ENCODE measurements at regions not wholly inside any gene's neighbourhood (a gene's known extent, or its start where the extent isn't known, plus 50 kb on each side); places are given as distances from the start of the nearest gene placed in this dataset.

DNA sequence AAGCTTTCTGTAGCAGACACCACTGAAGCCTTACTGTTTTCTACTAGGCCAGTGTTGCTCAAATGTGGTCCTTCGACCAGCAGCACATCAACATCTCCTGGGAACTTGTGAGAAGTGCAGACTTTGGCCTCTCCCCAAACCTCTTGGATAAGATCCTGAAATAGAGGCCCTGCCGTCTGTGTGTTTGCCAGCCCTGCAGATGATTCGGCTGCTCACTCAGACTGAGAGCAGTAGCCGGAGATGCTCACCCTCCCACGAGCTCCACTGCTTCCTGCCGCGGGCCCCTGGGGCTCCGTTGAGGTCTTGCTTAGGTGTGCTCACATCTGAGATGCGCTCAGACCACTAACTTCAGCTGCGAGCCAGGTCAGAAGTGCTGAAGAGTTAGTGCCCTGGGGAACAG, 129.5 kb upstream of the SSTR4 start:
- H3K36me3 ChIP-seq (replicated peaks), result no peaks in the 10 kb centered on the region
- no peak for DNase-seq
- no peaks in the 10 kb centered on the region for H3K27me3 ChIP-seq (replicated peaks)
- in situ Hi-C loops (cut with HindIII; ENCODE audit: low pct_ligation_motif_present, low sequenced_read_pairs), result no loop called here
- H3K4me3 ChIP-seq (ENCODE audit: low read depth, low read length), result no peak overlapping the region
- TF ChIP-seq, protein P1, sequence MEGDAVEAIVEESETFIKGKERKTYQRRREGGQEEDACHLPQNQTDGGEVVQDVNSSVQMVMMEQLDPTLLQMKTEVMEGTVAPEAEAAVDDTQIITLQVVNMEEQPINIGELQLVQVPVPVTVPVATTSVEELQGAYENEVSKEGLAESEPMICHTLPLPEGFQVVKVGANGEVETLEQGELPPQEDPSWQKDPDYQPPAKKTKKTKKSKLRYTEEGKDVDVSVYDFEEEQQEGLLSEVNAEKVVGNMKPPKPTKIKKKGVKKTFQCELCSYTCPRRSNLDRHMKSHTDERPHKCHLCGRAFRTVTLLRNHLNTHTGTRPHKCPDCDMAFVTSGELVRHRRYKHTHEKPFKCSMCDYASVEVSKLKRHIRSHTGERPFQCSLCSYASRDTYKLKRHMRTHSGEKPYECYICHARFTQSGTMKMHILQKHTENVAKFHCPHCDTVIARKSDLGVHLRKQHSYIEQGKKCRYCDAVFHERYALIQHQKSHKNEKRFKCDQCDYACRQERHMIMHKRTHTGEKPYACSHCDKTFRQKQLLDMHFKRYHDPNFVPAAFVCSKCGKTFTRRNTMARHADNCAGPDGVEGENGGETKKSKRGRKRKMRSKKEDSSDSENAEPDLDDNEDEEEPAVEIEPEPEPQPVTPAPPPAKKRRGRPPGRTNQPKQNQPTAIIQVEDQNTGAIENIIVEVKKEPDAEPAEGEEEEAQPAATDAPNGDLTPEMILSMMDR (IDR thresholded peaks at IDR 0.05; ENCODE audit: low read depth, low read length, missing control alignments), result no peak
- H3K27ac ChIP-seq, result no peak overlapping the region

DNA sequence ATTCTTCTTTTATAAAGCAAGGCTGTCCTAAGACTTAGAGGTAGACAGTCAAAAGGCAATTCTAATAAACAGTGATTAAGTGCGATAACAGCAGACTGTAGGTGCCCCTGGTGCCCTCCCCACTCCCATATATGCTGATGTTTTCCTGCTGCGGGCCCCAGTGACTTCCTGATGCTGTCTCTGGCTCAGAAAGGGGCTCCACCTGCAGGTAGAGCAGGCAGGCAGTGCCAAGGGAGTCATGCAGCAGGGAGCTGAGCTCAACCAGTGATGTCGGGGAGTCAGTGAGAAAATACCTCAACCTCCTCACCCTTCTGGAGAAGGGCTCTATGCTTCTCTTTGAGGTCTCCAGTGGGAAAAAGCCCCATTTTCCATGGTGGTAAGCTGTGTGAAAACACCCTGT, 126.7 kb upstream of the SSTR4 start:
- H3K4me3 ChIP-seq (ENCODE audit: low read depth, low read length), result no peak overlapping the region
- no peaks in the 10 kb centered on the region for H3K36me3 ChIP-seq (replicated peaks)
- TF ChIP-seq, protein P1 (IDR thresholded peaks at IDR 0.05; ENCODE audit: low read depth, low read length, missing control alignments), result no peak
- no peaks in the 10 kb centered on the region for H3K27me3 ChIP-seq (replicated peaks)
- no peak for DNase-seq
- H3K27ac ChIP-seq, result no peak overlapping the region
- in situ Hi-C loops (cut with HindIII; ENCODE audit: low pct_ligation_motif_present, low sequenced_read_pairs), result no loop called here

DNA sequence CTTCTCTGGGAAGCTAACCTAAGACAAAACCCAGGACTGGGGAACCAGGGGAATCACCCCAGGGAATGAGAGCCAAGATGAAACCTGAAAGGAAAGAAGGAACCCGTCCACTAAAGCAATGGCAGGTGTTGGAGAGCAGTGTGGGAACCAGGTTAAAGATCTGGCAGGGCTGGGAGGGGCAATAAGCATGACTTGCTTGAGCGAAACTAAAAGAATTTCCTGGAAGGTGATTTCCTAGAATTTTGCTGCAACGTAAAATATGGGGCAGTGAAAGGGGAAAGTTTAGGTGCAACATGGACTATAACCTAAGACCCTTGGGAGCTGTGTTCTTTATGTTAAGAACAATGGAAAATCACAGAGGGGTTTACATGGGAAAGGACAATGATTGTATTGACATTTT, 126.2 kb upstream of the SSTR4 start:
- DNase-seq, result no peak
- Histone ChIP-seq H3K36me3 (replicated peaks) (no peaks in the 10 kb centered on the region), H3K4me3 (ENCODE audit: low read depth, low read length) (no peak overlapping the region), H3K27me3 (replicated peaks) (no peaks in the 10 kb centered on the region), H3K27ac (no peak overlapping the region)
- in situ Hi-C loops (cut with HindIII; ENCODE audit: low pct_ligation_motif_present, low sequenced_read_pairs), result no loop called here
- TF ChIP-seq, protein P1 (IDR thresholded peaks at IDR 0.05; ENCODE audit: low read depth, low read length, missing control alignments), result no peak

DNA sequence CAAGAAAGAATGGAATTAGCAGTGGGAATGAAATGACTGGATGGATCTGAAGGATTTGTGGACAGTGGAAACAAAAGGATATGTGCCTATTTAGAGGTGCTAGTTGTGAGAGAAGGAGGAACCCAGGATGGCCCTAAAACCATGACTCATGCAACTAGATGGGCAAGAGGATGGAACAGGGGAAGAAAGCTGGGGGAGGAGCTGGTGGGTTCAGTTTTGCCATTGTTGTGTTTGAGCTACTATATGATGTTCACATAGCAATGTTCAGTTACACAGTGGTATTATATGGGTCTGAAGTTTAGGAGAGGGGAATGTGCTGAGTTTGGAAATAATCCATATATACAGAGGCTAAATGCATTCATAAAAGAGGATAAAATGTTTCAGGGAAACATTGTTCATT, 125.7 kb upstream of the SSTR4 start:
- TF ChIP-seq, protein P1 (IDR thresholded peaks at IDR 0.05; ENCODE audit: low read depth, low read length, missing control alignments), result no peak
- no peaks in the 10 kb centered on the region for H3K36me3 ChIP-seq (replicated peaks)
- in situ Hi-C loops (cut with HindIII; ENCODE audit: low pct_ligation_motif_present, low sequenced_read_pairs), result no loop called here
- H3K27ac ChIP-seq, result no peak overlapping the region
- DNase-seq, result no peak
- no peaks in the 10 kb centered on the region for H3K27me3 ChIP-seq (replicated peaks)
- no peak overlapping the region for H3K4me3 ChIP-seq (ENCODE audit: low read depth, low read length)

DNA sequence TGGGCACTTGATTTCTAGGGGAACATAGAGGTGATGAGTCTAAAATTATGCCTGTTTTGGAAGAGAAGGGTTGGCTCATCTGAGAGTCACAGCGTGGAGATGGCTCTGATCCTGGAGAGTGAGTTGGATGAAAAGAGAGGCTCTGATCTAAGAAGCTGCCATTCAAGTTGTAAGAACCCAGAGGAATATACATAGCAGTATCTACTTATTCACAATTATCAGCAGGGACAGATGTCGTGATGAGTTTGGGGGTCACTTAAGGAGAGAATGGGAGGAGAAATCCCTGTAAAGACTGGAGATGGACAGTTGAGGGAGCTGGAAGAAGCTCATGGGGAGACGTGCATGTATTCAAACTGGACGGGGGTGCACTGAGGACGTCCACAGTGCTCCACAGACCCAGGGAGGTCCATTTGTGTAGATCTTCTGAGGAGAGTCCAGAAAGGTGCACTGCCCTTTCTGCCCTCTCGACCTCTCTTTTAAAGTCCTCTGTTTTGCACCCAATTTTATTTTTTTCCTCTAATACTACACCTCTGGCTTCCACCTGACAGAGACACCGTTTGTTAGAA, 124.7 kb upstream of the SSTR4 start:
- H3K27me3 ChIP-seq (replicated peaks), result no peaks in the 10 kb centered on the region
- no peak overlapping the region for H3K4me3 ChIP-seq (ENCODE audit: low read depth, low read length)
- H3K36me3 ChIP-seq (replicated peaks), result no peaks in the 10 kb centered on the region
- in situ Hi-C loops (cut with HindIII; ENCODE audit: low pct_ligation_motif_present, low sequenced_read_pairs), result no loop called here
- DNase-seq, result no peak
- TF ChIP-seq, protein P1 (IDR thresholded peaks at IDR 0.05; ENCODE audit: low read depth, low read length, missing control alignments), result no peak
- H3K27ac ChIP-seq, result no peak overlapping the region

DNA sequence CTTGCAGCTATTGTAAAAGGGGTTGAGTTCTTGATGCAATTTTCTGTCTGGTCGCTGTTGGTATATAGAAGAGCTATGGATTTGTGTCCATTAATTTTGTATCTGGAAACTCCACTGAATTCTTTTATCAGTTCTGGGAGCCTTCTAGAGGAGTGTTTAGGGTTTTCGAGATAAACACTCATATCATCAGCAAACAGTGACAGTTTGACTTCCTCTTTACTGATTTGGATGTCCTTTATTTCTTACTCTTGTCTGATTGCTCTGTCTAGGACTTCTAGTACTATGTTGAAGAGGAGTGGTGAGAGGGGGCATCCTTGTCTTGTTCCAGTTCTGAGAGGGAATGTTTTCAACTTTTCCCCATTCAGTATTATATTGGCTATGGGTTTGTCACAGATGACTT, 120.8 kb upstream of the SSTR4 start:
- no peak for DNase-seq
- TF ChIP-seq, protein P1 (IDR thresholded peaks at IDR 0.05; ENCODE audit: low read depth, low read length, missing control alignments), result no peak
- Histone ChIP-seq H3K4me3 (ENCODE audit: low read depth, low read length) (no peak overlapping the region), H3K27ac (no peak overlapping the region), H3K27me3 (replicated peaks) (peaks cover 3% of the 10 kb centered on the region), H3K36me3 (replicated peaks) (no peaks in the 10 kb centered on the region)
- in situ Hi-C loops (cut with HindIII; ENCODE audit: low pct_ligation_motif_present, low sequenced_read_pairs), result no loop called here
